GM12865 (cell line): ENCODE measurements at regions not wholly inside any gene's neighbourhood (a gene's known extent, or its start where the extent isn't known, plus 50 kb on each side); places are given as distances from the start of the nearest gene placed in this dataset.

Experiments
- DNase-seq: peaks from one replicate; pipeline ENCODE4 v3.0.0; 2010; ENCODE audit warnings: low read depth
- H3K4me3 ChIP-seq: 2 replicates; pipeline ENCODE4 v1.5.1; 2011; ENCODE audit warnings: mild to moderate bottlenecking, low read depth, low read length, control low read depth
- CTCF ChIP-seq: IDR thresholded peaks from 2 replicates; pipeline ENCODE4 v1.5.1; 2011; ENCODE audit warnings: low read length, control low read depth, low read depth, inconsistent platforms; ENCODE audit not compliant: insufficient read depth; ENCODE audit errors: missing control alignments

- no peak overlapping the region for H3K4me3 ChIP-seq
- TF ChIP-seq CTCF, result no peak
- DNase-seq, result no peak
Observed at GRCh38 chr4:54498661-54499111, 159.1 kb upstream of the KIT start.

- DNase-seq, result no peak
- no peak overlapping the region for H3K4me3 ChIP-seq
- no peak for TF ChIP-seq CTCF
Observed at GRCh38 chr4:54499308-54500074, 158.3 kb upstream of the KIT start.

GRCh38 chr4:54505362-54505761 is 152.4 kb upstream of the KIT start:
- TF ChIP-seq CTCF, result no peak

GRCh38 chr4:54505996-54506395 is 151.8 kb upstream of the KIT start:
- DNase-seq, result no peak
- no peak overlapping the region for H3K4me3 ChIP-seq
- TF ChIP-seq CTCF, result no peak

More at GRCh38 chr4:54505362-54505761, 152.4 kb upstream of the KIT start:
- H3K4me3 ChIP-seq, result no peak overlapping the region
- no peak for DNase-seq

- no peak overlapping the region for H3K4me3 ChIP-seq
- no peak for TF ChIP-seq CTCF
- no peak for DNase-seq
Observed at GRCh38 chr4:54509057-54509456, 148.7 kb upstream of the KIT start.

GRCh38 chr4:54513204-54513603 is 144.6 kb upstream of the KIT start:
- no peak overlapping the region for H3K4me3 ChIP-seq
- TF ChIP-seq CTCF, result no peak
- DNase-seq, result no peak

- DNase-seq, result no peak
- no peak overlapping the region for H3K4me3 ChIP-seq
- no peak for TF ChIP-seq CTCF
Observed at GRCh38 chr4:54513741-54514140, 144.0 kb upstream of the KIT start.
